GM18505 (cell line): ENCODE measurements at regions not wholly inside any gene's neighbourhood (a gene's known extent, or its start where the extent isn't known, plus 50 kb on each side); places are given as distances from the start of the nearest gene placed in this dataset.

Experiments
- ATAC-seq: cut with Tn5 transposase; IDR thresholded peaks from one replicate; pipeline ENCODE4 v1.9.1; 2021; ENCODE audit not compliant: unreplicated experiment
- POLR2A ChIP-seq: IDR thresholded peaks from 4 replicates; pipeline ENCODE4 v1.6.1; 2011; ENCODE audit warnings: borderline replicate concordance; ENCODE audit not compliant: insufficient read depth, insufficient read length; ENCODE audit errors: extremely low read depth

DNA sequence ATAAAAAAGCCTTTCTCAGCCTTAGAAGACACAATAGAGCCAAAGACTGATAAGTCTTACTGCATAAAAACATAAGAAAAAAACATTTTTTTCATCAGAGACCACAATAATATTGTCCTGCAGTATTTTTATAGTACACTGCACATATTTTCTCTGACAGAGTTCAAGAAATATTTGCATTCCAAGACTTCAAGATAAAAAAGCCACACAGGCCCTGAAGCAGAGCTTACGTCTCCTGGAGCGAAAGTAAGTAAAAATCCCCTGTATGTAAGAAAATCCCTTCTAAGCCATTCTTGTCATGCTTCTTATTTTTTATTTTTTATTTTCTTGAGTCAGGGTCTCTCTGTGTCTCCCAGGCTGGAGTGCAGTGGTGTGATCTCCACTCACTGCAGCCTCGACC lies 755.9 kb downstream of the LIG4 start:
- ATAC-seq, result no peak

DNA sequence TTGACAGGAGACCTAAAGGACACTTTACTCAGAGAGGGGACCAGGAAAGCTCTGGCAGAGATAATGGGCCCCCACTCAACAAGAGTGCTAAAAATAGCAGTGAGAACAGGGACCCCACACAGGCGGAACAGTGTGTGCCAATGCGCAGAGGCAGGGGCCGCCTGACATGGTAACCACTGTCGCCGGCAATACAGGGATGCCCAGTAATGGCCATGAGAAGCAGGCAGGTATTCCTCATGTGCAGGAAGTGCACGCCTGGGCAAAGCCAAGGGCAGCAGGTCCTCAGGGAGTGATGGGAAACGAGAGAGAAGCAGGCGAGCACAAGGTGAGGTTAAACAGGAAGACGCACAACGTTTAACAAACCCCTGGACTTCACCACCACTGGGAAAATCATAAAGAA lies 757.1 kb downstream of the LIG4 start:
- no peak for TF ChIP-seq POLR2A
- no peak for ATAC-seq

More for the DNA sequence above, 755.9 kb downstream of the LIG4 start:
- TF ChIP-seq POLR2A, result no peak

DNA sequence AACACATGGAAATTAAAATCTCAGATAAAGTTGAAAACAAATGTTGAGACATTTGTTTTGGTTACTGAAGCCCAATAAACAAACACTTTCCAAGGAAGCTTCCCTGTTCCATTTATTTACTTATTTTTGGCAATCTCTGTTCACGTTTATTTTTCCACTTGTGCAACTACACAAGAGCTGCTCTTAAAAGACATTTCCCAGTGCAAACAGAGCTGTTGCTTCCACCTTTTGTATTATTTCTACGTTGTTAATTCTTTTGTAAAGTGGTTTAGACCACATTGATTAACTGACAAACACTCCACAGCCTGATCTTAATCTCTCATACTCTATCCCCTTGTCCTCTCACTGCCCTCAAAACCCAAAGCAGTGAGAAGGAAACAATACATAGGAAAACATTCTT lies 757.6 kb downstream of the LIG4 start:
- no peak for ATAC-seq
- no peak for TF ChIP-seq POLR2A

DNA sequence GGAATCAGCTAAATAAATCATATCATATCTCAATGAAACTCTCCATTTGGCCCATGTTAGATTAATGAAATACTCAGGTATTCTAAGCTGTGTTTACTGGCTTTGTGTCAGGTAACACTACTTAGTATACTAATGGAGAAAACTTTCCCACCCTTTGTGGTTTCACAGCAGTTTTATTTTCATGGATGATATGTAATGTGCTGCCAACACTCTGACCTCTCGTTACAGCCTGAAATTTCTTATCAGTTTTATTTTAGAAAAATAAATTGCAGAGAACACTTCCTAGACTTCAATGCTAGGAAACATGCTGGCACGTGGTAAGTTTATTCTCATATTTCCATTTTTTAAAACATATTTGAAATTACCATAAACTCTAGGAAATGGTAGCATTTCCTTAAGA lies 758.9 kb downstream of the LIG4 start:
- no peak for TF ChIP-seq POLR2A
- no peak for ATAC-seq

DNA sequence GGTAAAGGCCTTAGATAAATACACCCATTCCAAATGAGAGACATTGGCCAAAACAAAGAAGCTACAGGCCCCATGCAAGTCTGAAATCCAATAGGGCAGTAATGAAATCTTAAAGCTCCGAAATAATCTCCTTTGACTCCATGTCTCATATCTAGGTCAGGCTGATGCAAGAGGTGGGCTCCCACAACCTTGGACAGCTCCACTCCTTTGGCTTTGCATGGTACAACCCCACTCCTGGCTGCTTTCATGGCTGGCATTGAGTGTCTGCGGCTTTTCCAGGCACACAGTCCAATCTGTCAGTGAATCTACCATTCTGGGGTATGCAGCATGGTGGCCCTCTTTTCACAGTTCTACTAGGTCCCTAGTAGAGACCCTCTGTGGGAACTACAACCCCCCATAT lies 762.5 kb downstream of the LIG4 start:
- no peak for ATAC-seq
- no peak for TF ChIP-seq POLR2A

DNA sequence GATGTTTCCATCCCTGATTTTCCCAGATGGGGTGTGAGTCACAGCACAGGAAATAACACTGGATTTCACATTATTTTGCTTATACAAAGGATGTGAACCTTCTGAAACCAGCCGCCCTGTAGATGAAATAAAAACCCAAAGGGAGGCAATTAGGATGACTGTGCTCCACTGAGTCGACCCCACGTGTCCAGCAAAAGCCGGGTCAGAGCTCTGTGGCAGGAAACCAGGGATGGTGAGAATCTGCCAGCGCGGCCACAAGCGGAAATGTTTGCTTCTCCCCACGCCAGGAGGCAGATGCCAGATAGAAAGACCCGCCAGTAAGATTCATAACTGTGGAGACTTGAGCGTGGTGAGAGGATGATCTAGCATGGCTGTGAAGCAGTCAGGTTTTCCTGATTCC lies 764.4 kb downstream of the LIG4 start:
- no peak for ATAC-seq
- no peak for TF ChIP-seq POLR2A

DNA sequence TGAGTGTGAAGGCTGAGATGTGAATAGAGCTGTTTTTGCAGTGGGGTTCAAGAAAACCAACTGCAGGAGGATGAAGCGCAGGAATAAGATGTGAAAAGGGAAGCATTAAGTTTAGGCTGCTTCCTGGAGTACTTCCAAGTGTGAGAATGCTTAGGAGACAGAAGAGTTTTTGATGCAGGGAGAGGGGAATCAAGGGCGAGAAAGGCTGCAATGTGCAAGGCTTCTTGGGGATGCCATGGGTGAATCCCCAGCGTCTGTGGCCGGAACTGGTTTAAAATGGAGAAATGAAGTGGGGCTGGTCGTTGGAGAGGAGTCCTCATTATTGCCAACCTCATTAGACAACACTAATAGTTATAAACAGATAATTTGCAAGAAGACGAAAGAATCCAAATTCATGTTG lies 764.9 kb downstream of the LIG4 start:
- ATAC-seq, result no peak
- TF ChIP-seq POLR2A, result no peak

DNA sequence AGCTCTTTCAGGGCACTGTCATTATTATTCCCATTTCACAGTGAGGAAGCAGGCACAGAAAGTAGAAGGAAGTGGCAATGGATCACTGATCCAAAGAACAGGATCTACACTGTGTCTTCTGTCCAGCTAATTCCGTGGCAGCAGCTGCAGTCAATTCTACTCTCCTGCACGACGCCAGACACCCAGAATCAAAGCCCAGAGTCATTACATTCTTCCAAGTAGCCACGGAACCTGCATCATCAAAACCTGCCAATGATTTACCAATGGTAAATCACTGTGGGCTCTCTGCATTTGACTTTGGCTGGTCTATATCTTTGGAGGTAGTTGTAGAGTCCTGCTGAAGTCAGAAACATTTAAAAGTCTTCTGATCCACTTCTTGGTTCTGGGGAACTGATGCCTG lies 767.7 kb downstream of the LIG4 start:
- no peak for TF ChIP-seq POLR2A
- ATAC-seq, result no peak

DNA sequence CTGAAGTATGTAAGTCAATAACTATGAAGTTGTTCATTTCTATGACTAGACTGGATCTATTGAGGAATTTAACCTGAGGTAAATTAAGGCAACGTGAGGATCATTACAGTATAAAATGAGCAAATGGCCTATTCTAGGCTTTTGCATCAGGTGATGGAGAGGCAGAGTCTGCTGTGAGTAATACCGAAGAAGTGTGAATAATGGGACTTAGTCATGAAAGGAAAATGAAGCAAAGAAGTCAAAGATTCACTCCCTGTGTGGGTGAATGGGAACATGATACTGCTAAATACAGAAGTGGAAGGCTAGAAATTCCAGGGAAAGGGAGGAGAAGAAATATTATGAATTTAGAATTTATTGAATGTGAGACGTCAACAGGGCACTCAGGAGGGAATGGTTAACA lies 774.1 kb downstream of the LIG4 start:
- no peak for TF ChIP-seq POLR2A
- ATAC-seq, result no peak

DNA sequence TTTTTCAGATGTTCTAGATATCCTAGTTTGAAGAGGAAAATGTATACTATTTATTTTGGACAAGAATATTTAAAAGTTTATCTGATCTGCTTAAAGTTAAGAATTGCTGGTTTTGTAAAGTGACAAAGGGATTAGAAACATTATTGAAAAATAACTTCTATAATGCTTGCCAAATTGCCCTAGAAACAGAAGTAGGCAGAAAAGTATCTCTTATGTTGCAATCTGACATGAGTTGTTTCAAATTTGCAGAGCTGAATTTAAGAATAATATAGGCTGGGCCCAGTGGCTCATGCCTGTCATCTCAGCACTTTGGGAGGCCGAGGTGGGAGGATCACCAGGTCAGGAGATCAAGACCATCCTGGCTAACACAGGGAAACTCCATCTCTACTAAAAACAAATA lies 777.1 kb downstream of the LIG4 start:
- ATAC-seq, result no peak
- TF ChIP-seq POLR2A, result no peak

DNA sequence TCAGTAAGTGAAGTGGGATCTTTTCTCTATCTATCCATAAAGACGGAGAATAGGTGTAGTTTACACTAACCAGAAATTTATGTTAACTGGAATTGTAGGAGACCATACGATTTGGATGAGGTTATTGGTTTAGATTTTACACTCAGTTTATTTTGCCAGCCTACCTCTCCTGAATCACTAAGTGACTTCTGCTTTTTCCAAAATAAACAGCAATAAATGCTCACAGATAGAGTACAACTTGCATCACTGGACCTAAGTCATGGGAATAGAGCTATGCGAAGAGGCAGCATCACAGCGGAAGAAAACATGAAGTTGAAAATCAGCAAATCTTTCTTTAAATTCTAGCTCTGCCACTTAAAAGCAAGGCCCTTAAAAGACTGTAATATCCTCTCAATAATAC lies 781.0 kb downstream of the LIG4 start:
- no peak for TF ChIP-seq POLR2A
- no peak for ATAC-seq

DNA sequence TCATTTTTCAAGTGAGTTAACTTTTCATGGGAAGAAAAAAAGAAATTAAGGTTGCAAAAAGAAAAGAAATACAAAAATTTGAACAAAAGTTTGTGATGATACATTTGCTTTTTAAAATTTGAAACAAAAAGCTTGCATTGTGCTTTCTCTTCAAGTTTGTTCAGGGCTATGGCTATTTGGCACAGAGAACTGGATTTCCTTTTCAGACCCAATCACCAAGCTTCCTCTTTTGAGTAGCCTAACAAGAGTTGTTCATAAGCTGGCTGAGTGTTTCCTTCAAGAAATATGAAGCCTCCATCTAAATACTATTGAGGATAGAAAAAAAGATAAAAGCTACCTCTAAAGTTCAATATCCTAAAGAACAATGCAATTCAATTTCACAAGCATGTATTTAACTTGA lies 787.8 kb downstream of the LIG4 start:
- TF ChIP-seq POLR2A, result no peak
- ATAC-seq, result no peak

DNA sequence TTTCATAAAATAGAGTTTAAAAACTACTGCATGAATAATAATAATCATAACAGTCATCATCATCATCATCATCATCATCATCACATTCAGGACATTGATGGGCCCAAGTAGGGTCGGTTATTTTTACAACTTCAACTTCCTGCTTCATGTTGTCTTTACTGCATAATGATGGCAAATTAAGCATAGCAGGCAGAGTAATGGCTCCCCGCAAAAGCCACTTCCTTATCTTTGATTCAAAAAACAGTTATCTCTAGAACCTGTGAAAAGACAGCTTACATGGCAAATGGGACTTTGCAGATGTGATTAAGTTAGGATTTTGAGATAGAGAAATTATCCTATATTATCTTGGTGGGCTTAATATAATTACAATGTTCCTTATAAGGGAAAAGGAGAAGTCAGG lies 792.9 kb downstream of the LIG4 start:
- no peak for ATAC-seq
- TF ChIP-seq POLR2A, result no peak

DNA sequence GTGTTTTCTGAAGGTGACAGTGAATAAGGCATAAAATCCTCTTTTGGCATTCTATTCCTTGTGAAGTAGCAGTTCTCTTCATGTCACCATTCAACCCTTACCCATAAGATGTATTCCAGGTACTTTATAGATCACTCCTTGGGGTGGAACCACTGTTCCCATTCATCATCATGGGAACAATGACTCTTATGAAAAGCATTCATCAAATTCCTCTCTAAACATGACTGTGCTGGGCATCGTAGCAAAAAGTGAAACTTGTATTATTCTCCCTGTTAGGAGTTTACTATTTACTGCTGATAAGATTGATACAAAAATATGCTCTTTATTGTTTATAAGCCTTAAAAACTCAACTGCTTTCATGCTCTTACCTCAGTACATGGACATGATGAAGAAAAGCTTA lies 793.4 kb downstream of the LIG4 start:
- ATAC-seq, result no peak
- no peak for TF ChIP-seq POLR2A

DNA sequence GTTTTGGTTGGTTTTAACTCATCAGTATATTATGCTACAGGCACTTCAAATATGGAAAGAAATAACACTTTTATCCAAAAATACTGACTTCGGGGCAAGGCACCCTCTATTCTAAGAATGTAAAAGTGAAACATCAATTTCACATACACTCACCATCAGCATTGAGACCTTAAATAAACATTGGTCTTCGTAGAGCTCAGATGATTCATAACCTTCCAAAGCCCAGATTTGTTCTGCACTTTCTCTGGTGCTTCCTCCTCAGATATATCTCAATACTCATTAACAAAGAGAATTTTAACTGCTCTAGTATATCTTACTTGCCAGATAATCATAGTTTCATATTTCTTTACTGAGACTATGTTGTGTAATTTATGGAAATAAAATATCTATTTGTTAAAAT lies 794.3 kb downstream of the LIG4 start:
- no peak for TF ChIP-seq POLR2A
- ATAC-seq, result no peak
